ENCODE measurements at regions not wholly inside any gene's neighbourhood (a gene's known extent, or its start where the extent isn't known, plus 50 kb on each side); places are given as distances from the start of the nearest gene placed in this dataset.

- Mint-ChIP-seq H3K4me1 (ENCODE audit: low read depth) (no peaks in the 10 kb centered on the region), H3K9me3 (ENCODE audit: low read depth) (no peaks in the 10 kb centered on the region), H3K27ac (no peak overlapping the region), H3K36me3 (no peaks in the 10 kb centered on the region), H3K27me3 (no peaks in the 10 kb centered on the region), H3K4me3 (no peak overlapping the region)
Observed at GRCh38 chr6:44539701-44540355, 152.3 kb downstream of the CDC5L start.

- Mint-ChIP-seq H3K9me3 (ENCODE audit: low read depth) (no peaks in the 10 kb centered on the region), H3K27me3 (no peaks in the 10 kb centered on the region), H3K36me3 (no peaks in the 10 kb centered on the region), H3K27ac (no peak overlapping the region), H3K4me3 (no peak overlapping the region), H3K4me1 (ENCODE audit: low read depth) (no peaks in the 10 kb centered on the region)
Observed at GRCh38 chr6:44540881-44541280, 153.4 kb downstream of the CDC5L start.

GRCh38 chr6:44542401-44543116 is 155.1 kb downstream of the CDC5L start:
- no peak overlapping the region for H3K4me3 Mint-ChIP-seq
- no peaks in the 10 kb centered on the region for H3K9me3 Mint-ChIP-seq (ENCODE audit: low read depth)
- H3K4me1 Mint-ChIP-seq (ENCODE audit: low read depth) = no peaks in the 10 kb centered on the region
- H3K27ac Mint-ChIP-seq = no peak overlapping the region
- no peaks in the 10 kb centered on the region for H3K36me3 Mint-ChIP-seq
- H3K27me3 Mint-ChIP-seq = no peaks in the 10 kb centered on the region

GRCh38 chr6:44543664-44544063 is 156.2 kb downstream of the CDC5L start:
- Mint-ChIP-seq H3K4me1 (ENCODE audit: low read depth) (no peaks in the 10 kb centered on the region), H3K4me3 (no peak overlapping the region), H3K9me3 (ENCODE audit: low read depth) (no peaks in the 10 kb centered on the region), H3K27ac (no peak overlapping the region), H3K27me3 (no peaks in the 10 kb centered on the region), H3K36me3 (no peaks in the 10 kb centered on the region)

- Mint-ChIP-seq H3K27me3 (no peaks in the 10 kb centered on the region), H3K9me3 (ENCODE audit: low read depth) (no peaks in the 10 kb centered on the region), H3K27ac (no peak overlapping the region), H3K4me1 (ENCODE audit: low read depth) (no peaks in the 10 kb centered on the region), H3K36me3 (no peaks in the 10 kb centered on the region), H3K4me3 (no peak overlapping the region)
Observed at GRCh38 chr6:44545224-44545623, 157.7 kb downstream of the CDC5L start.

GRCh38 chr6:44548319-44548718 is 160.8 kb downstream of the CDC5L start:
- H3K27ac Mint-ChIP-seq = no peak overlapping the region
- H3K4me1 Mint-ChIP-seq (ENCODE audit: low read depth) = no peaks in the 10 kb centered on the region
- H3K27me3 Mint-ChIP-seq = no peaks in the 10 kb centered on the region
- H3K36me3 Mint-ChIP-seq = no peaks in the 10 kb centered on the region
- H3K4me3 Mint-ChIP-seq = no peak overlapping the region
- no peaks in the 10 kb centered on the region for H3K9me3 Mint-ChIP-seq (ENCODE audit: low read depth)

GRCh38 chr6:44549516-44549915 is 162.0 kb downstream of the CDC5L start:
- Mint-ChIP-seq H3K9me3 (ENCODE audit: low read depth) (no peaks in the 10 kb centered on the region), H3K4me1 (ENCODE audit: low read depth) (no peaks in the 10 kb centered on the region), H3K4me3 (no peak overlapping the region), H3K27me3 (no peaks in the 10 kb centered on the region), H3K27ac (no peak overlapping the region), H3K36me3 (no peaks in the 10 kb centered on the region)

GRCh38 chr6:44554194-44554593 is 166.7 kb downstream of the CDC5L start:
- no peaks in the 10 kb centered on the region for H3K9me3 Mint-ChIP-seq (ENCODE audit: low read depth)
- no peaks in the 10 kb centered on the region for H3K36me3 Mint-ChIP-seq
- no peak overlapping the region for H3K27ac Mint-ChIP-seq
- no peaks in the 10 kb centered on the region for H3K4me1 Mint-ChIP-seq (ENCODE audit: low read depth)
- H3K27me3 Mint-ChIP-seq = peaks cover 5% of the 10 kb centered on the region
- H3K4me3 Mint-ChIP-seq = no peak overlapping the region

- Mint-ChIP-seq H3K4me3 (no peak overlapping the region), H3K36me3 (no peaks in the 10 kb centered on the region), H3K27me3 (peaks cover 5% of the 10 kb centered on the region), H3K9me3 (ENCODE audit: low read depth) (no peaks in the 10 kb centered on the region), H3K4me1 (ENCODE audit: low read depth) (no peaks in the 10 kb centered on the region), H3K27ac (no peak overlapping the region)
Observed at GRCh38 chr6:44554861-44555260, 167.4 kb downstream of the CDC5L start.

- no peak overlapping the region for H3K4me3 Mint-ChIP-seq
- H3K36me3 Mint-ChIP-seq = no peaks in the 10 kb centered on the region
- H3K9me3 Mint-ChIP-seq (ENCODE audit: low read depth) = no peaks in the 10 kb centered on the region
- H3K27ac Mint-ChIP-seq = no peak overlapping the region
- no peaks in the 10 kb centered on the region for H3K4me1 Mint-ChIP-seq (ENCODE audit: low read depth)
- H3K27me3 Mint-ChIP-seq = peaks cover 7% of the 10 kb centered on the region
Observed at GRCh38 chr6:44556046-44556445, 168.5 kb downstream of the CDC5L start.

GRCh38 chr6:44558024-44558831 is 170.7 kb downstream of the CDC5L start:
- Mint-ChIP-seq H3K27me3 (peaks cover 11% of the 10 kb centered on the region), H3K27ac (no peak overlapping the region), H3K4me3 (no peak overlapping the region), H3K36me3 (no peaks in the 10 kb centered on the region), H3K4me1 (ENCODE audit: low read depth) (peaks cover 8% of the 10 kb centered on the region), H3K9me3 (ENCODE audit: low read depth) (no peaks in the 10 kb centered on the region)

GRCh38 chr6:44558832-44559251 is 171.3 kb downstream of the CDC5L start:
- no peak overlapping the region for H3K27ac Mint-ChIP-seq
- peaks cover 11% of the 10 kb centered on the region for H3K27me3 Mint-ChIP-seq
- H3K4me3 Mint-ChIP-seq = no peak overlapping the region
- H3K4me1 Mint-ChIP-seq (ENCODE audit: low read depth) = peaks cover 8% of the 10 kb centered on the region
- H3K36me3 Mint-ChIP-seq = no peaks in the 10 kb centered on the region
- no peaks in the 10 kb centered on the region for H3K9me3 Mint-ChIP-seq (ENCODE audit: low read depth)

GRCh38 chr6:44559486-44560270 is 172.2 kb downstream of the CDC5L start:
- Mint-ChIP-seq H3K4me1 (ENCODE audit: low read depth) (peaks cover 8% of the 10 kb centered on the region), H3K27me3 (peaks cover 11% of the 10 kb centered on the region), H3K27ac (no peak overlapping the region), H3K36me3 (no peaks in the 10 kb centered on the region), H3K9me3 (ENCODE audit: low read depth) (no peaks in the 10 kb centered on the region), H3K4me3 (no peak overlapping the region)

GRCh38 chr6:44560458-44561059 is 173.1 kb downstream of the CDC5L start:
- Mint-ChIP-seq H3K36me3 (no peaks in the 10 kb centered on the region), H3K27ac (no peak overlapping the region), H3K4me3 (no peak overlapping the region), H3K4me1 (ENCODE audit: low read depth) (peaks cover 8% of the 10 kb centered on the region), H3K27me3 (peaks cover 11% of the 10 kb centered on the region), H3K9me3 (ENCODE audit: low read depth) (no peaks in the 10 kb centered on the region)

Data from activated naive CD8-positive, alpha-beta T cell (primary cell).